ENCODE measurements at regions not wholly inside any gene's neighbourhood (a gene's known extent, or its start where the extent isn't known, plus 50 kb on each side); places are given as distances from the start of the nearest gene placed in this dataset.

- Histone ChIP-seq H3K9me3 (ENCODE audit: insufficient read depth, low read length, severe bottlenecking) (no peaks in the 10 kb centered on the region), H2AFZ (ENCODE audit: low read depth, low read length) (no peak overlapping the region), H4K20me1 (ENCODE audit: insufficient read depth, low read length) (no peaks in the 10 kb centered on the region), H3K9ac (ENCODE audit: low read depth, low read length) (no peak overlapping the region), H3K36me3 (ENCODE audit: insufficient read depth, low read length) (no peaks in the 10 kb centered on the region), H3K27me3 (ENCODE audit: insufficient read depth, low read length, poor library complexity) (no peaks in the 10 kb centered on the region), H3K4me1 (ENCODE audit: insufficient read depth, low read length) (no peaks in the 10 kb centered on the region), H3K4me2 (ENCODE audit: insufficient read depth, low read length) (no peak overlapping the region), H3K27ac (ENCODE audit: low read length) (no peak overlapping the region), H3K4me3 (ENCODE audit: low read depth in 1 of 2, low read length in 2 of 2) (no peak overlapping the region), H3K79me2 (ENCODE audit: insufficient read depth, low read length) (no peaks in the 10 kb centered on the region)
- no peak for ATAC-seq (ENCODE audit: insufficient read depth, low read depth)
- no peak for TF ChIP-seq EZH2 (IDR thresholded peaks at IDR 0.05; ENCODE audit: borderline replicate concordance, low read depth, low read length, severe bottlenecking)
- no peak for TF ChIP-seq CTCF (IDR thresholded peaks at IDR 0.05; ENCODE audit: borderline replicate concordance, extremely low read depth, low read length, poor library complexity, severe bottlenecking)
- DNase-seq, result no peak
Observed at GRCh38 chr10:33876584-33877400, 542.3 kb upstream of the NRP1 start.

GRCh38 chr10:33875924-33876583 is 541.6 kb upstream of the NRP1 start:
- Histone ChIP-seq H3K27me3 (ENCODE audit: insufficient read depth, low read length, poor library complexity) (no peaks in the 10 kb centered on the region), H3K4me2 (ENCODE audit: insufficient read depth, low read length) (no peak overlapping the region)

GRCh38 chr10:33871061-33871956 is 536.8 kb upstream of the NRP1 start:
- H3K9me3 ChIP-seq (ENCODE audit: insufficient read depth, low read length, severe bottlenecking), result no peaks in the 10 kb centered on the region
- no peak for DNase-seq
- H3K4me3 ChIP-seq (ENCODE audit: low read depth in 1 of 2, low read length in 2 of 2), result no peak overlapping the region
- H3K36me3 ChIP-seq (ENCODE audit: insufficient read depth, low read length), result no peaks in the 10 kb centered on the region
- H4K20me1 ChIP-seq (ENCODE audit: insufficient read depth, low read length), result no peaks in the 10 kb centered on the region
- no peak overlapping the region for H3K9ac ChIP-seq (ENCODE audit: low read depth, low read length)
- H3K27me3 ChIP-seq (ENCODE audit: insufficient read depth, low read length, poor library complexity), result peaks cover 3% of the 10 kb centered on the region
- no peaks in the 10 kb centered on the region for H3K79me2 ChIP-seq (ENCODE audit: insufficient read depth, low read length)
- no peak overlapping the region for H3K27ac ChIP-seq (ENCODE audit: low read length)
- H3K4me1 ChIP-seq (ENCODE audit: insufficient read depth, low read length), result no peaks in the 10 kb centered on the region
- TF ChIP-seq EZH2 (IDR thresholded peaks at IDR 0.05; ENCODE audit: borderline replicate concordance, low read depth, low read length, severe bottlenecking), result no peak
- no peak for TF ChIP-seq CTCF (IDR thresholded peaks at IDR 0.05; ENCODE audit: borderline replicate concordance, extremely low read depth, low read length, poor library complexity, severe bottlenecking)
- ATAC-seq (ENCODE audit: insufficient read depth, low read depth), result no peak
- H3K4me2 ChIP-seq (ENCODE audit: insufficient read depth, low read length), result no peak overlapping the region
- H2AFZ ChIP-seq (ENCODE audit: low read depth, low read length), result no peak overlapping the region

More at GRCh38 chr10:33875924-33876583, 541.6 kb upstream of the NRP1 start:
- Histone ChIP-seq H3K27ac (ENCODE audit: low read length) (no peak overlapping the region), H3K4me3 (ENCODE audit: low read depth in 1 of 2, low read length in 2 of 2) (no peak overlapping the region), H3K9ac (ENCODE audit: low read depth, low read length) (no peak overlapping the region), H3K36me3 (ENCODE audit: insufficient read depth, low read length) (no peaks in the 10 kb centered on the region), H3K9me3 (ENCODE audit: insufficient read depth, low read length, severe bottlenecking) (no peaks in the 10 kb centered on the region), H4K20me1 (ENCODE audit: insufficient read depth, low read length) (no peaks in the 10 kb centered on the region), H2AFZ (ENCODE audit: low read depth, low read length) (no peak overlapping the region), H3K4me1 (ENCODE audit: insufficient read depth, low read length) (no peaks in the 10 kb centered on the region), H3K79me2 (ENCODE audit: insufficient read depth, low read length) (no peaks in the 10 kb centered on the region)
- ATAC-seq (ENCODE audit: insufficient read depth, low read depth) (no peak), DNase-seq (no peak)
- TF ChIP-seq CTCF (IDR thresholded peaks at IDR 0.05; ENCODE audit: borderline replicate concordance, extremely low read depth, low read length, poor library complexity, severe bottlenecking), result no peak
- no peak for TF ChIP-seq EZH2 (IDR thresholded peaks at IDR 0.05; ENCODE audit: borderline replicate concordance, low read depth, low read length, severe bottlenecking)
